Daoy (cell line): ENCODE measurements at regions not wholly inside any gene's neighbourhood (a gene's known extent, or its start where the extent isn't known, plus 50 kb on each side); places are given as distances from the start of the nearest gene placed in this dataset.
"Not testable (repeated sequence)": the region's sequence is repeated elsewhere in the genome, so short reads cannot be mapped to it uniquely, and the experiment has no call there.

Source experiments
- DNase-seq: peaks from one replicate; pipeline ENCODE4 v3.0.0-alpha.2; 2015; ENCODE audit warnings: low read depth

DNA sequence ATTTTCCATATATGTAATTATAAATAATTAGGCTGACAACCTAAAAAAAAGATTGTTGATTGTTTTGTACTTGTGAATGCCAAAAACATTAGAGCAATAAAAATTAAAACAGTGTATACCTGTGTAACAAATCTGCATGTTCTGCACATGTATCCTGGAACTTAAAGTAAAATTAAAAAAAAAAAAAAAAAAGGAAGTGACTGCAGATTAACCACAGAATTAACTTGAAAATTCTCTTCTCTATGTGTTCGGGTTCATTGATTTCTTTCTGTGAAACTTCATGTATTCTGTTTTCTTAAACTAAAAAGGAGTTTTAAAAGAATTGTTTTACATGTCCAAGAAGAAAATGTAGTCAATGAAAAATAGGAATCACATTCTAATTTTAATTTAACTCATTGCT lies 95.7 kb downstream of the FASLG start:
- no peak for DNase-seq

DNA sequence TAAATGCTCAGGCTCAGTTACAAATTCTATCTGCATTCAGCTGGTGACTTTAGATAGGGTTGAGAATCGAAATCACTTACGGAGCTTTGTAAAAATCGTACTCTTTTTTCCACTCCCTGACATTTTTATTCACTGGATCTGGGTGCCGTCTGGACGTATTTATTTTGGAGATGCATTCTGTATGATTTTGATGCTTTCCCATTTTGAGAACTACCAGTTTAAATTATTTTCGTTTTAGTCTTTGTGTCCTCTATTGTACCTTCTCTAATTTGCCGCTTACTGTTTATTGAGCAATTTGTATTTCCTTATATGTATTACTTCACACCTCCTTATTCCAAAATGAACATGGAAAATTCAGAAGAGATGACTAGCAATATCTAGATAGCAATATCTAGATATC lies 96.2 kb downstream of the FASLG start:
- DNase-seq, result no peak

DNA sequence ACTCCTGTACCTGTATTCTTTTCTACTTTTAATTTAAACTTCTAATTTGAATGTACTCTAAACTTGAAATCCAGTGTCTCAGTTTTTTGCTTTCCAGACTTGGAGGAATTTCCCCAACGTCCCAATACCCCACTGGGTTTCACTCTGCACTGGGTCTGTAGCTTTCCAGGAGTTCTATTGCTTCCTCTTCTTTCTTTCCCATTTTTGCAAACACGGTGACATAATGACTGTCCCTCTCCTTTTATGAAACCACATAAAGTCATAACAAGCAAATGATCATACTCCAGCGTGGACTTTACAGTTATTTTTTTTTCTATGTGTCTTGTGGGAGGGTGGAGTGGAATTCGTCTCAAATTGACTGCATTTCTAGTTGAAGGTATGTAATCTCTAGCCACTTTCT lies 97.1 kb downstream of the FASLG start:
- DNase-seq, result no peak

DNA sequence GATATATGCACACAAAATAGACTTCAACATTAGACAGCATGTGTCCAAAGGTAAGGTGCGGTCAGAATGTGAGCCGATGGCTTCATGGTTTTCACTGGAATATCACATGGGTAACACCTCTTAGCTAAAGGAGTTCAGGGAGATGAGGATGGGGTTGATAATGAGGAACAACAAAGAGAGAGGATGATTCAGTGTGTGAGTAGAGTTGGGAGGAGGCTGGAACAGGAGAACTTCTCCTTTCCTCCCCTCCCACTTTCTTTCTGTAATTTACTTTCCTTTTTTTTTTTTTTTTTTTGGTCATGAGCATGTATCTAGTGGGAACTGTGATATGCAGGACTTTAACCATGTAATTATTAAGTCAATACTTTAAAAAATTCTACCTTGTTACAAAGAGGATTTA lies 99.4 kb downstream of the FASLG start:
- DNase-seq, result no peak

DNA sequence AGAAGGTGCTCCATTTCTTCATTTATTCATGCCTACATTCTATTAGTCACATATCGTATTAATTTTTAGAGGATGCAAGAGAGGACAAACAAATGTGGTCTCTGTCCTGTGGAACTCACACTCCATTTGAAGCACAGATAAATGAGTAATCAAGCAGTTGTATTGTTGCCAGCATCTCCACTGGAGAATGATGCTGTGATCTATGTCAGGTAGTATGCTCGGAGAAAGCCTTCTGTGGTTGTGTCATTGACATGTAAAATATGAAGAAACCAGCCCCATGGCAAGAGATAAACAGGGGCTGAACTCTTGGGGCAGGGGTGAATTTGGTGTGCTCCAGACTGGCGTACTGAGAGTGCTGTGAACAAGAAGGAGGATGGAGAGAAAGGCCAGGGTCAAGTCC lies 101.2 kb downstream of the FASLG start:
- DNase-seq, result no peak

DNA sequence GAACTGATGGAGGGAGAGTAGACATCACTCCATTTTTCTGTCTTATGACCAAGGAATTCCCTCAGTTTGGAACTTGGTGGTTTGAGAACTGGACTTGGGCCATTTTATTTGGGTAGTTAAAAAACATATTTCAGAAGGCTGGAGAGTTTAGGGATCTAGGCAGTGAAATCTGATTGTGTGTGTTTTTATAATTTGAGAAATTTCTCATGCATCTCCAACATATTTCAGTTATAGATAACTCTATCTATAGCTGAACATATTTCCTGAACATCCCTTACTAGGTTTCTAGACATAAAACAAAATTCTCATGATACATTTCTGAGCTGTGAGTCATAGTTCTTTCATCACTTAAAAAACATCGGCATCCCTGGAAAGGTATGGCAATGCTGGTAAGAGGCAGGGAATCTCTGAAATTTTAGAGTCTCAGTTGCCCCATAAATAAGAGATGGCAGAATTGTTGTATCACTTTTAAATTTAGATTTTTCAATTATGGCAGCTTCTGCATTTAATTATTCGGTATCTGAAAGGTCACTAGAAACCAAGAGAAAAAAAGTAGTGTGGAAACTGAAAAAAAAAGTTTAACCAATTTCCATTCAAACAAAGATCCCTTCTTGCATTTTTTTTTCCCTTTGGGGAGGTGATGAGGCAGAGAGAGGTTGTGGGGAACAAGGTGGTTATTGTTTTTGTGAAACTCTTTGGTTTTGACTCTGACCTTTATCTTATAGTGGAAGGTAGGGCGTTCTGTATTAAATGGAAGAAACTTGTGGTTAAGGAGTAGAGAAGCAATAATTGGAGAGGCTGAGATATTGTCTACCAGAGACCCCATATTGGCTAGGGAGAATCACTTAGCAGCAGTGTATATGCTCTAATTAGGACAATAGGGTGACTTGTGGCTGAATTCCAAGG lies 102.9 kb downstream of the FASLG start:
- DNase-seq, result peak; percentile 23

DNA sequence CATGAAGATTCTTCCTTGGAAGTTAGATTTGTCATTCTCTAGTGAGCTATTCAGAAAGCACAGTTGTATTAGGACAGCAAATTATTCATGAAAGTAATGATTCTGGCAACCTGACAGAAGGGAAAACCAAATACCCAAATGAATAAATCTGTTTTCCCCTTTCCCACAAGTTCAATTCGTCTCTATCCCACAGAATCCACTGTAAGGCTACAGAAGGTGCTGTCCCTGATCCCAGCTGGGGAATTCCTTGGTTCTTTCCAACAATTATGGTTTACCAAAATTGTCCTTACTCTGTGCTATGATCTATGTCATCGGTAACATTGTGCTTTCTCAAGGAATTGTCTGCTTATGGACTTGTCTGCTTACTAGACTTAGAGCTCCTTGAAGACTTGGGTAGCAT lies 104.2 kb downstream of the FASLG start:
- no peak for DNase-seq

DNA sequence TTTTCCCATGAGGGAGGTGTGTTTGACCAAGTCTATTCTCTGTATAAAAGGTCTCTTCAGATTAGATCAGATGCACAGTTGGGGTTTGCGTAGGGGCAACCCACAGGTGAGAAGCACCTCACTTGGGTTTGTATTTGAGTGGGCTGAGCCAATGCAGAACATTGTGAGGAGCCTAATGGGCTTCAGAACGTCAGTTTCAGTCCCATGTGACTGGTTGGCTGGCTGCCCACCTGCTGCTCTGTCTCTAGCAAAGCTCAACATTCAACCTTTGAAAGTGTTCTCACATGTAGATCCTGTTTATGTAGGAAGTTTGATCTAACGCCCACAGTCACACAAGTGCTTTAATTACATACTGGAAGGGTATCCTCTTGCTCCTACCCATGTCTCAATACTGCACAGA lies 105.5 kb downstream of the FASLG start:
- DNase-seq, result no peak

DNA sequence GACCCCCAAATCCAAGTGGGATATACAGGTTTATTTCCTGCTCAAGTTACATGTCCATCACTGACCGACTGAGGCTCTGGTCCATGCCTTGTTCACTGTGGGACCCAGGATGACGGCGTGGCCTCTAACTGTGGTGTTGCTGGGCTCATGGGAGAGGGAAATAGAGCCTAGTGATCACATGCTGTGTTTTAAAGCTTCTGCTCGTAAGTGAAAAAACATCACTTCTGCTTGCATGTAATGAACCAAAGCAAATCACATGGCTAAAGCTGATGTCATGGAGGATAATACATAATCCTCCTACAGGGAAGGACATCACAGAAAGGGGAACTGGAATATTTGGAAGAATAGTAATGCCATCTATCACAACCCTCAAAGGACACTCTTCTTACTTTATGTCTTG lies 107.6 kb downstream of the FASLG start:
- no peak for DNase-seq

DNA sequence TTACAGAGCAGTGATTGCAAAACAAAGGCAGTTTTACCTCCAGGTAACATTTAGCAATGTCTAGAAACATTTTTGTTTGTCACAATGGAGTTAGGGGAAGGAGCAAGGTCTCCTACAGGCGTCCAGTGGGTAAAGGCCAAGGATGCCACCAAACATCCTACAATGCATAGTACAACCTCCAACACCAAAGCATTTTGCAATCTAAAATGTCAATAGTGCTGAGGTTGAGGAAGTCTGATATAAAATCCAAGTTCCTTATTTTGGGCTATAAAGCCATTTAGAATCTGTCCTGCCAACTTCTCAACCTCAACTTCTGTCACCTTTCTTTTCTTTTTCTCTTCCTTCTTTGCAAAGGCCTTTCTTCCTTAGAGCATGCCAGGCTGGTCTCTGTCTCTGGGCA lies 111.2 kb downstream of the FASLG start:
- no peak for DNase-seq

DNA sequence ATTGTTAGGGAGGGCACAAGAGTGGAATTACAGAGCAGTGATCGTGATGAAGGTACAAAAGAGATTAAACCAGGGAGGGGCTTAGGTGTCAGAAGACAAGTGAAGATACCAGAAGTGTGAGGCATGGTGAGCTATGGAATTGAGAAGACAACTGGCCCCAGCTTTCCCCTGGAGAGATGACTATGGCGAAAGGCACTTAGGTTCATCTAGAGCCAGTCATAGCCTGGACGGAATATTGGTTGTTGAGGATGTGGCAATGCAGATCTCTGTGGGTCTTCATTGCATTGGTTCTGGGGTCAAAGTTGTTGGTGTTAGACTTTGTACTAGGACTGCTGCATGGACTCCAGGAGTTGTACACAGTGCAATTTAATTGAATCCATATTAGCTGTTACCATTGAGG lies 115.7 kb downstream of the FASLG start:
- no peak for DNase-seq

DNA sequence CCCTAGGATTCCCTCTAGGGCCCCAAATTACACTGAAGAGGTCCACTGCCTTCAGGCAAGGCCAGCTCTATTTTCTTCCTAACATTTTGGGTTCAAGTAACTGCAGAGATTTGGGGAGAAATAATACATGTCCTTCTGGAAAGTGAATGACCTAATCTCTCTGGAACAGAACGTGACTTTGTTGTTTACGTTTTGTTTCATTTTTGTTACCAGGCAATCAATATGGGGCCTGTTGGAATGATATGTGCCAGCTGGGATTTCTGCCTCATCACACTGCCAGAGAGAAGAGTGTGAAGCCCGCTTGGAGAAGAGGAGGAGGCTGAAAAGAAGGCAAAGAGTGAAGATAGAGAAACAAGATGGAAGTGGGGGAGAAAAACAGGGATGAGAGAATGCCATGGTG lies 116.7 kb downstream of the FASLG start:
- no peak for DNase-seq

DNA sequence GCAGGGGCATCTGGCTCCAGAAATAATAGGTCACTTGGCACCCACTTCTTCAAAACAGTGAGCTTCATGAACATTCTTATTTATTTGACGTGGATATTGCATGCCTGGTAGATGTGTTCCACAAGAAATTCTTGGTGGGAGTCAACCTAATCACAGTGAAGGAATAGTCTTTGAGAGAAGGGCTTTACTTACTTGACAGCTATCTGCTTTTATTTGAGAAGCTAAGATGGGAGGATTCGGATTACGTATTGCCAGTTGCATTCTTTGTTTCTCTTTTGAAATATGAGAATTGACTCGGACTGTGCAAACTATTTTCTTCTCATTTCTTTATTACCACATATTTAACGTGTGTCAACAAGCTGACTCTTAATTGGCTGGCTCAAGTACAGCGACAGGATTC lies 117.2 kb downstream of the FASLG start:
- DNase-seq, result no peak

DNA sequence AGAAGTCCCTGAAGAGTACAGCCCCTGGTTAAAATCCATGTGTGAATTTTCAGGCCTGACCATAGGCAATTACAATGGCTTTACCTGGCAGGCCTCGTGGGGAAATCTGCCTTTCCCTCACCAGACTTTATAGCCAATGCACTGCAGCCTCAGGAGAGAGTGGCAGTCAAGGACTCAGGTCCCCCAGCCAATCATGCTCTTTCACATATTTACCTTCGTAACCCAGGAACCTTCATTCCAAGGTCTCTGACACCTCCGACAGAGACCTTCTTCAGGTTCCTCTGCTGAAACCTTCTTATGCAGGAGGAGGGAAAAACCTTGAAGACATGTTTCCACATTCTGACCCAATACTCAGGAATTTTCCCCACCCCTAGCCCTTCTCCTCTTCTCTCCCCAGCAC lies 118.9 kb downstream of the FASLG start:
- DNase-seq, result no peak

DNA sequence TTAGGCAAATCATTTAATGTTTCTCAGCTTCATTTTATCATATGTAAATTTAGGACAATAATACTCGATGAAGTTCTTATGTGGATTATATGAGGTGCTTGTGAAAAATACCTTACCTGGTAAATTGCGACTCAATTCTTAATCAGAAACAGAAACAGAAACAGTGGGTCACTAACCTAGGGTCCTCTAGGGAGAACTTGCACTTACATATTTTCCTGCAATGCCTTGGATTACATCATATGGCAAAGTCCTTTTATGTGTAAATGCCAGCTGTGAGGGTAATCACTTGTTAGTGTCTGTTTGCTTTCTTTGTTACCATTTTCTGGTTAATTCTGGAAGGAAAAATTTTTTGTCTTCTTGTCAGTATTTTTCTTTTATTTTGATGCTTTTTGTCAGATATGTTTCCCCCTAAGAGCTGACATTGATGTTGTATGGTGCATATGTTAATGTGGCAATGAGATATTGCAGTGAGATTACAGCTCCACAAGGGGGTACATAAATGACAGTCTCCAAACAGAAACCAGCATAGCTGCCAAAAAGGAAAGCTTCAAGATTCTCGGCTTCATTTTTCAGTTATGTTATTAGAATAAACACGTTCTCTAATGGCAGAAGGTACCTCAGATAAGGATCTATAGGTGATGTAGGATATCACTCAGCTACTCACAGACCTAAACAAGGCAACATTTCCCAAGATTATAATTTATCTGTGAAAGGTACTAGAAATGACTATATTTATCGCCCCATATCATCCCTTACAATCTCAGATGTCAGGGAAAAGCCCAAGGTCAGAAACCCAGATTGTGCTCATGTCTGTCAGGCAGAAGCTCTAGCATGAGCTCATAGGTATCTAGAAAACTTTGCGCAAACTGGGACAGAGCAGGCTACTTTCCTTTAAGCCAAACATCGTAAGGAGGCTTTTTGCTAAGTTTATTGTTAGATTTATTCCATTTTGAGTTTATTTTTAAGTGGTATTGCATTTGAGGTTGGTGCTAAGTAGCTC lies 119.9 kb downstream of the FASLG start:
- DNase-seq, result no peak

DNA sequence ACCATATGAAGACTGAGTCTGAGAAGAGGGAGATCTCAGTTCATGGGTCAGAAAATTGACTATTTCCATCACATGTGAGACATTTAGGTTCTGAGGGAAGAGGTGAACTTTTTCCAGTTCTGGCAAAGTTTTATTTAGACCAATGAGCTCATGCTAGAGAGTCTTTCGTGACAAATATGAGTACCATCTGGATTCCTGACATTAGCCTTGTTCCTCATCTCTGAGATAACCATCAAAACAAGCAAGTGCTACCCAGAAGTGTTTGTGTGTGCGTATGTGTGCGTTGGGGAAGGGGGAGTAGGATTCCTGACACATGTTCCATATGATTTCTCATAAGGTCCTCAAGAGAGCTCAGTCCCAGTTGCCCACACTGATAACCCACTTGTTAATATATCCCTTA lies 120.6 kb downstream of the FASLG start:
- no peak for DNase-seq

DNA sequence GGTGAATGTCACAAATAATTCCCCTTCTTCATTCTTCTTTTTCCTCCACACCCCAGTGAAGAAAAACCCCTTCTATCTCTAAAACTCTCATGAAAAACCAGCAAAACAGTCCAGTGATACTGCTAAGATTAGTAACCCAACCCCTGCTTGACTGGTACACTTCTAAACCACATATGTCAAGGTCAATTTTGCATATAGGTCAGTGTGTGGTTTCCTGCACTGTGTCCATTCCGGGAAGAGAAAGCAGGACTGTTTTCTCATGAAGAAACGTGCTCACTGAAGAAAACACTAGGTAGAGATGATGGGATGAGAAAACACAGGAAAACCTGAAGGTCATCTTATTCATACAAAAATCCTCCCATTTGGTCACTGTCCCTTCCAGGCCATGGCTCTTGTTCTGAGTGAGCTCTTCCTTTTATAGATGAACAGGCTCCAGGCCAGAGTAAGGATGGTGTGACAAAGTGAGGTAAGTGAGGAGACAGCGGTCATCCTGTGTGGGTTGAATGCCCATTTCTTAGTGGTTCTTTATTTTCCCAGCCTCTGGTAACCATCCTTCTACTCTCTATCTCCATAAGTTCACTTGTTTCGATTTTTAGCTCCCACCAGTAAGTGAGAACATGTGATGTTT lies 122.7 kb downstream of the FASLG start:
- no peak for DNase-seq

DNA sequence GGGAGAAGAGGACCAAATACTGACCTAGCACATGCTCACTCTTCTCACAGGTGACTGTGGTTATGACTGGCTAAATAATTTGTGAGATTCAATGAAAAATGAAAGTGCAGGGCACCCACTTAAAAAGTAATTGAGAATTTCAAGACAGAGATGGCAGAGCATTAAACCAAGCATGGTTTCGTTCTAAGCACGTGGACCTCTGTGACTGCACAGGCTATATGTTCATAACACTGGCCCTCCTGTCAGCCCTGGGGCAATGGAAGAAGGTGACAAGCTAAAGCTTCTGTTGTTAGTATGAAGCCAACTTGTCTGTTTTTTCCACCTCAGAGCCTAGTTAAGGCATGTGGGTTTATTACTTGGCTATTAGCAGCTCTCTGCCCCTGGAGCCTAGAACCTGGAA lies 130.9 kb downstream of the FASLG start:
- no peak for DNase-seq

DNA sequence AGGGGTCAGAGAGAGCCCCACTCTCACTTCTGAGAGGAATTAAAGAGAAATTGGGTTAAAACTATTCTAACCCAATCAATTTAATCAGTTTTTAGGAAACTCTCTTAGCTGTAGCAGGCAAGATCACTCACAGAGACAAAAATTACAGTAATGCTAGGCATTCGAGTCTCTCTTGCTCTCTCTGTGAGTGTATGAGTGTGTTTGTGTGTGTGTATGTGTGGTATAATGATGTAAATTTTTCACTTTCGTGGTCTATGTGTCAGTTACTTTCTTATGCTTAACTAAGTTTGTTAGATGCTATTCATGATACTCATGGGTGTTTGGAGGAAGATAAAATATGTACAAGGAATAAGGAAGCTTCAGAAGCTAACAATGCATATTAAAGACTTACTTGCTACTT lies 131.3 kb downstream of the FASLG start:
- DNase-seq, result no peak

DNA sequence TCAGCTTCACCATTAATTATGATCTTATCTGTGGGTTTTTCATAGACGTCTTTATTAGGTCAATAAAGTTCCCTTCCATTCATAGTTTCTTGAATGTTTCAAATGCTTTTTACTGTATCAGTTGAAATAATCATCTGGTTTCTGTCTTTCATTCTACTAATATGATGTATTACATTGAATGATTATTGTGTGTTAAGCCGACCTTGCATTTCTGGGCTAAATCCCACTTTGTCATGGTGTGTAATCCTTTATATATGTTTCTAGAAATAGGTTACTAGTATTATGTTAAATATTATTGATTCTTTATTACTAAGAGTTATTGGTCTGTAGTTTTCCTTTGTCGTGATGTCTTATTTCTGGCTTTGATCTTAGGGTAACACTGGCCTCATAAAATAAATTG lies 134.9 kb downstream of the FASLG start:
- no peak for DNase-seq

DNA sequence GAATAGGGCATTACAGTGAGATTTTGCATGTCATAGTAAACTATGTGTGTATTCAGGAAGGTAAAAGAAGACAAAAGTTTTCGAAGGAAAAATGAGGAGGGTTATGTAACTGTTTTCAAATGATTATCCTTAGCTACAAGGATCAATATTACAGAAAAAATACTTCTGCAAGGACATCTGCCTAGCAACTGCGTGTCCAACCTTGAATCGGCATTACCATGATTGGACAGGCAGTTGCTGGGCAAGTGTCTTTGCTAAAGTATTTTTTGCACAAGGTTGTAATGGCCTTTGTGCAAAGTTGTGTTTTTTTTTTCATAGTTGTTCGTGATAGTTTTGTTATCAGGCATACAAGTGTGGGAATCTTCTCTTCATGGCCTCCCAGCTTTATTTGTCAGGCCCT lies 136.8 kb downstream of the FASLG start:
- DNase-seq, result no peak

DNA sequence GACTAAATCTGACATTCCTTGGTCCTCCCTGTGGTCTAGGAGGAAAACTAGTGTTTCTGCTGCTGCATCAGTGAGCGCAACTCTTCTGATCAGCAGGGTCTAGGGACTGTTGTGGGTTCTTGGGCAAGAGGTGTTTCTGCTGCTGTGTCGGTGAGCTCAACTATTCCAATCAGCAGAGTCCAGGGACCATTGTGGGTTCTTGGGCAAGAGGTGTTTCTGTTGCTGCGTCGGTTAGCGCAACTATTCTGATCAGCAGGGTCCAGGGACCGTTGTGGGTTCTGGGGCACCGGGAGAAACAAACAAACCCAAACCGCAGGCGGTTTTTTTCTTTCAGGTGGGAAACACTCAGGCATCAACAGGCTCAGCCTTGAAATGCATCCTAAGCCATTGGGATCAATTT lies 140.9 kb downstream of the FASLG start:
- not testable (repeated sequence) for DNase-seq
